AG20443 (cell line): ENCODE measurements at regions not wholly inside any gene's neighbourhood (a gene's known extent, or its start where the extent isn't known, plus 50 kb on each side); places are given as distances from the start of the nearest gene placed in this dataset.

Experiments
- DNase-seq: peaks from one replicate; pipeline ENCODE4 v3.0.0; 2012; ENCODE audit warnings: low spot score, mixed read lengths

DNA sequence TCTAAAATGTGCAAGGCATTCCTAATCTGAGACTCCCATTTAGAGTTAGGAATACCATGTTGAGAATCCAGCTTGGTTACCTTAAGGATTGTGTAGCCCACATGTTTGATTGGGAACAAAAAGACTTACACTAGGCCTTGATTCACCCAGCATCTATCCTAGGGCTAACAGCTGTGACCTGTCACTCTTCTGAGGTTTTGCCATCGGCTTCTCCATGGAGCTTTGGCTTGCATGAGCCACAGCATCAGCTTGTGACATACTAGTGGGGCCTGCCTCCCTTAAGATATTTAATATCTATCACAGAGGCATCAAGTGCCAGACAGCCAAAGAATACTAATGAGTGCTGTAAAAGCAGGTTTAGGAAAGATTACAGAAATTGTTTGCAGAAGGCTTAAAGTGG is 241.3 kb upstream of the UBE2E3 start:
- DNase-seq: no peak

DNA sequence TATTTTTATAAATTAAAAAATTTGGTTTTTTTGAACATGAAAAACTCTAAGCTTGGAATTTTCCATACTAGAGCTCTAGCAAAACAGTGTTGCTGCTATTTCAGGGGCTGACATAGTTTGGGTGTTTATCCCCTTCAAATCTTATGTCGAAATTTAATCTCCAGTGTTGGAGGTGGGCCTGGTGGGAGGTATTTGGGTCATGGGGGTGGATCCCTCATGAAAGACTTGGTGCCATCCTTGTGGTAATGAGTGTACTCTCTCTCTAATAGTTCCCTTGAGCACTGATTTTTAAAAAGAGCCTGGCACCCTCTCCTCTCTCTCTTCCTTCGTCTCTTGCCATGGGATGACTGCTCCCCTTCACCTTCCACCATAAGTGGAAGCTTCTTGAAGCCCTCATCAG is 244.6 kb upstream of the UBE2E3 start:
- no peak for DNase-seq

- no peak for DNase-seq
Measured at GRCh38 chr2:180734382-180734781, 246.0 kb upstream of the UBE2E3 start.

DNA sequence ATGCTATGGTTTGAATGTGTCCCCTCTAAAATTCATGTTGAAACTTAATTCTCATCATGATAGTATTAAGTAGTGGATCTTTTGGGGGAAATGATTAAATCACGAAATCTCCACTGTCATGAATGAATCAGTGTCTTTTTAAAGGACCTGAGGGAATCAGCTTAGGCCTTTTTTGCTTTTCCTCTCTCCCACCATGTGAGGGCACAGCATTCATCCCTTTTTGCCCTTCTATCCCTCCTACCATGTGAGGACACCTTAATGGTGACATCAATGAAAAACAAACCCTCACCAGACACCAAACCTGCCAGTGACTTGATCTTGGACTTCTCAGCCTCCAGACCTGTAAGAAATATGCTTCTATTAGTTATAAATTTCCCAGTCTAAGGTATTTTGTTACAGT is 247.1 kb upstream of the UBE2E3 start:
- no peak for DNase-seq

DNA sequence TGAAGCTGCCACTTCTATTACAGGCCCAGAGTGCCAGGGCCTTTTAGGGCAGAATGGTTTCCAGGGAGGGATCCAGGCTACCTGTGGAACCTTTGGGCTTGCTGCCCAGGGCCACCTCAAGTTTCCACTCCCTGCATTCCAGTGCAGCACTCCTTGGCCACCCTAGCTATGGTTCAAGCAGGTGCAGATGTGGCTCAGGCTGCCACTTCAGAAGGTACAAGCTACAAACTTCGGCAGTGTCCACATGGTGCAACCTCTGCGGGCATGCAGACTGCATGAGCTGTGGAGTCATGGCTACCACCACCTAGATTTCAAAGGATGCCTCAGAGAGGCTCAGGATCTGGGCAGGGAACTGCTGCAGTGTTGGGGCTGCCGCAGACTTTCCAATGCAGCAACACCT is 248.1 kb upstream of the UBE2E3 start:
- no peak for DNase-seq

DNA sequence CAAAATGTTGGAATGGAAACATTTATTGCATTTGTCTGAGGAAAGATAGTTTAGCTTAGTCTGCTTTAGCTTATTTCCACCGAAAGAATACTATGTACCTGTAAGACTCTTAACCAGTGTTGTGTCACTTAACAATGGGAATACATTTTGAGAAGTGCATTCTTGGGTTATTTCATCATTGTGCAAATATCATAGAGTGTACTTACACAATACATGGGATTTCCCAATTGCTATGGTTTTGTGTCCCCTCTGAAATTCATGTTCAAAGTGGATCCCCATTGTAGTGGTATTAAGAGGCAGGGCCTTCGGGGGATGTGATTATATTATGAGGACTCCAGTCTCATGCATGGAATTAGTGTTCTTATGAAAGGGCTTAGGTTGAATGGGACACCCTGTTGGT is 249.4 kb upstream of the UBE2E3 start:
- no peak for DNase-seq

GRCh38 chr2:180728928-180729559 is 251.4 kb upstream of the UBE2E3 start:
- DNase-seq: peak; percentile 45

- DNase-seq: no peak
Measured at GRCh38 chr2:180723712-180724111, 256.7 kb upstream of the UBE2E3 start.

DNA sequence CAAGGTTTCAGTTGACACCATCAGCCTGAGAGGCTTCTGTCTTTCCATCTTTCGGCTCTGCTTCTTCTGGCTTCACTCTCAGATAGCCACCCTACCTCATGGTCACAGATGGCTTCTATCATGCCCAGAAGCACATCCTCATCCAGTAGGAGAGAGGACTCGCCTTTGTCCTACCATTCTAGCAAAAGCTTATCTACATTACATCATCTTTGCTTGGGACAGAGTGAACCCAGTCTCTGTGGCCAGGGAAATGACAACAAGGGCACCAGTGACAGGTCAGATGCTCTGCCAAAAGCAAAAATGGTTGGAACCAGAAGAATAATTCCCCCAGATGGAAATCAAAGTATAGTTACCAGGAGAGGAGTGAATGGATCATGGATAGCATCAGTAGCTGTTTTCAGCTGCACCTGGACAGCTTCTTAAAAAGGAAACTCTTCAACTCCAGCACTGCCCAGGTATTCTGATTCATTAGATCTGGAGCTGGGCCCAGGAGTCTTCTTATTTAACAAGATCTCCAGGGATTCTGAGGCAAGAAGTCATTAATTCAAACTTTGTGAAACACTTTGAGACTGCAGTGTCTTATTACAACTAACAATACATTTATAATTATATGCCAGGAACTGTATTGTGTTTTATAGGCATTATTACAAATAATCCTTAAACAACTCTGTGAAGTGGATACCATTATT is 257.7 kb upstream of the UBE2E3 start:
- DNase-seq: peak; percentile 43

GRCh38 chr2:180720829-180721228 is 259.6 kb upstream of the UBE2E3 start:
- DNase-seq: no peak

DNA sequence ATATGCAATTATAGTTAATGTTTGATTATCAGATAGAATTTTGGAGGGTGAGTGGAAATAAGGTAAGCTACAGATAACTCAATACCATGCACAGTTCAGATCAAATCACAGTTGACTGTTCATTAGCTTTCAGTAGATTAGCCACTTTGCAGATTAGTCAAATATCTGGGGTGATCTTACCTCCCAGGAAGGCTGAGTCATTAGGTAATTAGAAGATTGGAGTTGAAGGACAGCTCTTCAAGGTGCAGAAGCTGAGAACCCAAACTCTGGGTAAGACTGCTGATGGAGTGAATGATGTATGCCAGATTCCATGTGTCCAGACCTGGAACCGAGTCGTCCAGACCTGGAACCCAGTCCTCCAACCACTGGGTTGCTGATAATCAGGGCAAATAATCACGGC is 262.8 kb upstream of the UBE2E3 start:
- DNase-seq: no peak

DNA sequence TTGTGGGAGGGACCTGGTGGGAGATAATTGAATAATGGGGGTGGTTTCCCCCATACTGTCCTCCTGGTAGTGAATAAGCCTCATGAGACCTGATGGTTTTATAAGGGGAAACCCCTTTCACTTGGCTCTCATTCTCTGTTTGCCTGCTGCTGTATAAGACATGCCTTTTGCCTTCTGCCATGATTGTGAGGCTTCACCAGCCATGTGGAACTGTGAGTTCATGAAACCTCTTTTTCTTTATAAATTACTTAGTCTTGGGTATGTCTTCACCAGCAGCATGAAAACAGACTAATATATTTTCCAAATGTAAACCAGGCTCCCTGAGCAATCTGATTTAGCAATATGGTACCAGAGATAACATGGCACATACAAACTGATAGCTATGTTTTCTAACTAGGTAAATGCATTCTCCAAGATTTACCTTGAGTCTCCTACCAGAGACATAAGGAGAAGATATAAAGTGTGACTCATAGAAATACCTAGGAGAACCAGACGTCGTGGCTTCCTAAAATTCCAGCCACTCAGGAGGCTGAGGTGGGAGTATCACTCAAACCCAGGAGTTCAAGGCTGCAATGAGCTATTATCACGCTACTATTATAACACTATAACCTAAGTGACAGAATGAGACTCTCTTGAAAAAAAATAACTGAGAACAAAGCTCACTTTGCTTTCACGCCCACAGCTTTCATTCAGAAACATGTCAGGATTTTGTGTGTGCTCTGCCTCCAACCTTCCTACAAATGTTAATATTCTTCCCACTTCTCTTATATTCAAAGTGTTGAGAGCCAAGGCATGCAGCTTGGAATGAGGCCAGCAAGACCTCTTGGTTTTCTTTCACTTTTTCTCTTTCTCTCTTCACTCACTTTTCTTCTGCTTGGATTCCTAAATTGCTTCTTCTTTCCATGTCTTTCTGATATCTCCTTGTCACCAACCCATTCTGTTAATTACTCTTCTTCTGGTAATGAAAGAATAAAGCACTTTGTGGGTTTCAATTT is 263.9 kb upstream of the UBE2E3 start:
- no peak for DNase-seq

DNA sequence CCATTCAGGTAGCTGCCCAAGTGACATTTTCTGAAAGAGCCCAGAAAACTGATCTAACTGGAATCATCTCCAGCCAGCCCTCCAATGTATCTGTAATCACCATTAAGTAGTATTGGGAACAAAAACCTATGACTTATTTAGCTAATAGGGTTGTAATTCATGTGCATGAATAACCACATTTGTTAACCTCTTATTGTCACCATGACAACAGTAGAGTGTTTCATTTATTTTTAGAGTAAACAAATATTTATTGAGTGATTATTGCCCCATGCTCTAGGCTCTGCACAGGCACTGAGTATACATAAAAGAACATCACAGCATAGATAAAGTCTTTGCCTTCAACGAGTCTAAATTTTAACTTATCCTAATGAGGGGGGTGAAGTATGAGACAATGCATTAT is 265.4 kb upstream of the UBE2E3 start:
- DNase-seq: no peak

DNA sequence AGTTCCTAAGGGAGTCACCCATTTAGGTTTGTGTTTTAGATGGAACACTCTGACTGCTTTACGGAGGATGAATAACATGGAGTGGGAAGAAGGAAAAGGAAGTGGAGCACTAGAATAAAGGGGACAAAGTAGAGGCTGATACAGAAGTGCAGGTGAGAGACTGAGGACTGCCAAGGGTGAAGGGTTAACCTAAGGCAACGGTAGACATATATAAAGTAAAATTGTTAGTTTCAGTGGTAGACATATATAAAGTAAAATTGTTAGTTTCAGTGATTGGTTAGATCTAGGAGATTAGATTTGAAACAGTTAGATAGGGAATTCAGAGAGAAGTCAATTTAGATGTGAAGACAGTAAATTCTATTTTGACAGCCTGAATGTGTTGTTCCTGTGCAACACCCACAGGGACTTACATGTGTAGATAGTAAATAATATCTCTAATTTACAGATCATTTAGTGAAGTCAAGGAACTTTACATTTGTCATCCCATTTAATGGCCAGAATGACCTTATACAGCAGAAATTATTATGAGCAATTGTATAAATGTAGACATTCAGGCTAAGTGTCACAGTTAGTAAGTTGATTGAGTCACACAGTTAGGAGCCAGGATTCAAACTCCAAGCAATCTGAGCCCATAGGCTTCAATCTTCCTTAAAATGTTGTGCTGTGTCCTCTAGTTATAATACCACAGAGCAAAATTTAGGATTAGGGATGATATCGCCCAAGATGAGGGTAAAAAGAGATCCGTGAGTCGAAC is 270.8 kb upstream of the UBE2E3 start:
- DNase-seq: no peak

- DNase-seq: peak; percentile 67
Measured at GRCh38 chr2:180707884-180708205, 272.6 kb upstream of the UBE2E3 start.

GRCh38 chr2:180707175-180707883 is 273.1 kb upstream of the UBE2E3 start:
- no peak for DNase-seq

DNA sequence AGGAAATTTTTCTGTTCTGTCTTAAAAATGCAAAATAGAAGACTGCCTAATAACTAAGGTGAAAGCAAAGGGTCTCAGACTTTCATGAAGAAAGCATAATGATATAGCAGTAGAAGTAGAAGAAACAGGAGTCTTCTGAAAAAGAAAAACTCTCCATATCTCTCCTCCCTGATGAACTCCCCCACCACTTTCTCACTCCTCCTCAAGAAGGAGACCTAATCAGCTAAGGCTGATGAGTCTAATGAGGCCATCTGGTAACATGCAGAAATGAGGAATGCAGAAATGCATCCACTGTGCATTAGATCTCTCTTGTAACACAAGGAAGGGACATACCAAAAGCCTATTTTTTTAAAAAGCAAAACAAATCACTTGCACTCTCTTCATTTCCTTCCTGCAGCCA is 273.7 kb upstream of the UBE2E3 start:
- DNase-seq: no peak

- no peak for DNase-seq
Measured at GRCh38 chr2:180705551-180705950, 274.9 kb upstream of the UBE2E3 start.

DNA sequence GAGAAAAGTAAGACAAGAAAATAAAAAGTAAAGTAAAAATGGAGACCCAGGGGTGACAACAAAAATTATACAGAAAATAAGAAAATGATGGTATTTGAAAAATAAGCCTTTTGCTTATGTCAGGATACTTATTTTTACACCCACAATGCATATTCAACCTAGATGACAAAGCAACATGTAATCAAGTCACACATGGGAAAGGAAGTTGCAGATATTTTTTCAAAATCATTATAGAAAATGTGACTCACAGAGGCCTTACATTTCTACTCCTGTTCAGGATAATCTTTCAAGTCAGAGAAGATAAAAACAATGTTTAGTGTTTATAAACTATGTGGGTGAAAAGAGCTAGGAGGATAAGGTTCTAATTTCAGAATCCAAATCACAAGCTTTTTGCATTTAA is 275.3 kb upstream of the UBE2E3 start:
- DNase-seq: no peak

DNA sequence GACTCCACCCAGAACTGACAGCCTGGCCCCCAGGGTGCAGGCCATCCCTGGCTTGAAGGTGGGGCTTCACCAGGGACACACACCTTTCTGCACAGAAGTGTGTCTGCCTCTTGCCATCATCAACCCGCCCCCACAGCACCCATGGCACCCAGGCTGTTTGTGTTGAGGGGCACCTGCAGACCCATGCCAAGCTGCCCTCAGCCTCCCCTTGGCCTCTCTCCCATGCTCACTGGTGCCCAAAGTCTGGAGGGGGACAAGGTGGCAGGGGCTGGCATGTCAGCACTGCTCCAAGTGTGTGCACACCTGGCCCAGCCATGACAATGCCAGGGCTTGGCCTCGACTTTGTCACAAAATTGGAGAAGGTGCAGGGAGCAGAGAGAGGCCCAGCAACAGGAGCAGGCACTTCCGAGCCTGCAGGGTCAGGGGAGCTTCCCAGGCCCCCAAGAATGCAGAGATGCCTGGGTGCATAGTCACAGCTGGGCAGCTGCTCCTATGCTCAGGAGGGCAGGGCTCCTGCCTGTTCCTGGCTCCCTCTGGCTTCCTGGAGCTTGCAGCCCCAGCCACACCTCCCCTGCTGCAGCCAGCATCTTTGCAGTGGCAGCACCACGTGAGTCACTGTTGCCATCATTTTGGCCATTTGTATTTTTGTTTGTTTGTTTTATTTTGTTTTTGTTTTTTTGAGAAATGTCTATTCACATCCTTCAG is 280.6 kb upstream of the UBE2E3 start:
- DNase-seq: peak; percentile 11

GRCh38 chr2:180698668-180699067 is 281.7 kb upstream of the UBE2E3 start:
- DNase-seq: no peak
